Loucy (cell line): ENCODE measurements at regions not wholly inside any gene's neighbourhood (a gene's known extent, or its start where the extent isn't known, plus 50 kb on each side); places are given as distances from the start of the nearest gene placed in this dataset.

Experiments used
- CTCF ChIP-seq: fragments of 200-600 bp; sonication (generic); conservative IDR thresholded peaks from 2 replicates; pipeline ENCODE4 v1.5.1; 2014; ENCODE audit warnings: mild to moderate bottlenecking, antibody characterized with exemption, low read length
- EZH2phosphoT487 ChIP-seq: fragments of 200-600 bp; IDR thresholded peaks from 2 replicates; pipeline ENCODE4 v1.6.1; 2018; ENCODE audit warnings: antibody characterized with exemption, mild to moderate bottlenecking, moderate library complexity, borderline replicate concordance

- TF ChIP-seq CTCF (no peak), EZH2phosphoT487 (no peak)
These were observed 72.0 kb upstream of the CCND2 start for GRCh38 chr12:4201333-4202100.
